T1000 (cell line): ENCODE measurements at regions not wholly inside any gene's neighbourhood (a gene's known extent, or its start where the extent isn't known, plus 50 kb on each side); places are given as distances from the start of the nearest gene placed in this dataset.
A peak's percentile ranks its signal among the peaks of the same experiment; 100 is the strongest.

ENCODE experiments used
- DNase-seq: peaks from one replicate; lab custom pipeline; 2025; ENCODE audit warnings: mixed read lengths; lab: John Stamatoyannopoulos, UW

DNA sequence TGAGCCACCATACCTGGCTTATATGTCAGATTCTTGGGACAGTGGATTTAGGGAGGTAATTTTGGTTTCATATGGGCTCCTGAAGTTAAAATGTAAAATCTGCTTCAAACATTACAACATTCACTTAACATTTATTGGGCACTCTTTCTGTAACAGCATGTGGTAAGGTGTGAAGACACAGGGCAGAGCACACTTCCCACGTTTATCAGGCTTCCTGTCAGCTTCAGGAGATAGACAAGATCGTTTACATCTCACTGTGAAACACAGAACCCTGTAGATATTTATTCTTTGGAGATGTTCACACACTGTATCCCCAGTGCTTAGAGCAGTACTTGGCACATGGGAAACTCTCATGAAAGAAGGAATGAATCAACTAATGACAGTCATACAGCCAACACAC lies 426.0 kb upstream of the RARB start:
- no peak for DNase-seq

DNA sequence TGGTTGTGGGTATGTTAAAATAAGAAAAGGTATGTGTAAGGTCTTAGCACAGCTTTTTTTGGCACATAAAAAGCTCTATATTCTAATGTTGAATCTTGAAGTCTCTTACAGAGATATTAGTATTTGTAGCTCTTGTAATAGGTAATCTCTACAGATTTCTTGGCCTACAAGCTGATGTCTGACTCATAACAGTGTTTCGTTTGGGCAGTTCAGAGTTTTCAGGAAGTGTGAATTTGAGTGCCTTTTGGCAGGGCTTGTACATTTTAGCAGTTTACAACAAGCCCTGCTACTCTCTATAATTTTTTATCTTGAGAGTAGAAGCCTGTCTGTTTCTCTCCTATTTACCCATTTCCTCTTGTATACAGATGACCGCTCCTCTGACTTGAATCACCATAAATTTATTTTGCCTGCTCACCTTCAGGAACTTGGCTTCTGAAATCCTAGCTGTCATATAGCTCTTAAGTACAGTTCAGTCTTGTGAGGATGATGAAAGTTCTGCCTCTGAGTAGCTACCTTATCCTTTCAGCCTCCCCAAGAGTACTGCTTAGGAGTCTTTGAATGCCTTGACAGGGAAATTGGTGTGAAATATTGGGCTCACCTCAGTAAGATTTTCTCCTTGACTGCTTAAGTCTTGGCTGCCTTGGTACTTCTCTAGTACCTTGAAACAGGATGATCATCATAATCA lies 419.9 kb upstream of the RARB start:
- DNase-seq, result no peak

DNA sequence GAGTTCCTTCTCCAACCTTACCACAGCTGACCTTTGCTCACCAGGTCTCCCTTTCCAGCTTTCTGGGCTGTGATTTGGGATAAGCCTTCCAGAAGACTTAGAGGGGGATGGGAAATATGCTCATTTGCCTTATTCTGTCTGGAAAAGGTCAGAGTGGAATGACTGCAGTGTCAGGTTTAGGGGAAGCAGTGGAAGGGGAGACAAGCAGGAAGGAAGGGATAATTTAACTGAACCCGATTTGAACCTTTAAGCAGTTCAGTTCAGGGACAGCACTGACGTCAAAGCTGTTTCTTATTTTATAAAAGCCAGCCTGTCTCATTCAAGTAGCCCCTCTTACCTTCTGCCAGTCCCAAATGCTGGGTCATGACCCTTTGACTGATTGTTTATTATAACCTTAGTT lies 418.4 kb upstream of the RARB start:
- no peak for DNase-seq

DNA sequence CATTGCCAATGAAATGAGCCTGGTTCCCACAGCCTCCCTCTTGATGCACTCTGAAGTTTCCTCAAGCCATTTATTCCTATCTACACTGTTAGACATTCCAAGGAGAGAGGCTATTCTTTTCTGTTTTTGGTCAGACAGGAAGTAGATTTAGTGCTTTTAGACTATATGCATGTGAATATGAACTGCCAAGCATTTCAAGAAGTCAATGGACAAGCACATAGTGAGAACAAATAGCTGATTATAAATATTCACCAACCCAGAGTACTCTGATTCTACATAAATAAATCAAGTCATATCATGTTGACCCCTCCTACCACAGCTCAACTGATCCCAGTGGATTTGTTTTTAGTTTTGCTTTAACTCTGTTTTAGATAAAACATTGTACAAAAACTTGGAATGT lies 412.5 kb upstream of the RARB start:
- no peak for DNase-seq

DNA sequence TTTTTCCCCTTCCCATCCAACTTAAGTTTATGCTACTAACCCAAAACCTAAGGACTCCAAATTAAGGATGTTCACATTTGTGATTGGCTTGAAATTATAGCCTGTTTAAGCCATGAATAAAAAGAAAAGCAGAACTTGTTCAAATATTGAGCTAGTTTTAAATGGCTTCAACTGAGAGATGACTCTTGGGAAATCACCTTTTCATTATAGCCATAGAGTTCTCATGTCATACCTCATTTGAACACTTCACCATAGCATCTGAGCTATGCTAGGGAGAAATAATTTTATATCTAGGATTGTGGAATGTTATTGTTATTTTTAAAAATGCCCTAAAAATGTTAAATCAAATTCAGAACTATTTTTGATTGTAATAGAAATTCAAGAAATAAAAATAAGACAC lies 409.2 kb upstream of the RARB start:
- no peak for DNase-seq

DNA sequence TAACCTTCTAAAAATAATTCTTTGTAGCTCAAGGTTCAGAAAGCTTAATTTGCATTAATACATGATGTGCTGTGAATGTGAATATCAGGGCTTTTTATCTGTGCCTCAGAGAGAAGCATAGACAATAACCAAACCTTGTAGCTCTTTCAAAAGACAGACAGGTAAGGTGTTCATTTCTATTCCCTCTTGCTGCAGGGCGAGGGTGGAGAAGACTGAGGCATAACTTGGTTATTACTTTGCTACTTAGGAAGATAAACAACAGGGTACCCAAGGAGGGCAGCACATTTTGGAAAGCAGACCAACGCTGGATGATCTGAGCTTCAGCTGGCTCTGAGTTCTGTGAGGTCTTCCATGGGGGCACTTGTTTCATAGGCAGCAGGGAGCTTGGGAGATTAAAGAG lies 408.6 kb upstream of the RARB start:
- no peak for DNase-seq

DNA sequence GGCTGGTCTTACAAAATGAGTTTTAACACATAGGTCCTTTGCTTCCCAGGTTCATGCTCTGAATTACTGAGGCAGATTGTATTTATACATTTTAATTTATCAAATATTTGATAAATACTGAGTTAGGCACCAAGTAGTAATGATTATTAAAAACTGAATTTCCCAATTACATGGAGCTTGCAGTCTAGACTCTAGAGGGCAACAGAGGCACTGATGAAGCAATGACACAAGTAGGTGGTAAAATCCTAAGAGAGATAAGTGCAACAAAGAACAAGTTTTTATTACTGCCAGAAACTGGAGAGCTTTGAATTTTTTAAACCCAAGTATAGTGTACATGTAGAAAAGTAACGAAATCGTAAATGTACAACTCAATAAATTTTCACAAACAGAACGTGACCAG lies 406.2 kb upstream of the RARB start:
- DNase-seq, result no peak

DNA sequence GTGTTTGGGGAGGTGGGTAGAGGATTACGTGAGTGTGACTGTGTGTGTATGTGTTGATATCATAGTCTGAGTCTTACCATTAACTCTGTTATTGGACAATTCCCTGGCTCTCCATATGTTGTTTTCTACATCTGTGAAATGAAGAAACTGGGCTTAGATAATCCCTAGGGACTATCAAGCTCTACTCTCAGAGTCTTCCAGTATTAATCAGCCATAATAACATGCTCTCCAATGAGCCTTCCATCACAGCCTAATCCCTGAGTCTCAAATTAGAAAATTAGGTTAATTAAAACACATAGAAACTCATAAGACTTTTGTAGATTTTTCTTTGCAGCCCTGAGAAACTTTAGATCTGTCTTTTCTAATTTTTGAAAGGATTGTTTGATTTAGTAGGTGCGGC lies 404.2 kb upstream of the RARB start:
- no peak for DNase-seq

DNA sequence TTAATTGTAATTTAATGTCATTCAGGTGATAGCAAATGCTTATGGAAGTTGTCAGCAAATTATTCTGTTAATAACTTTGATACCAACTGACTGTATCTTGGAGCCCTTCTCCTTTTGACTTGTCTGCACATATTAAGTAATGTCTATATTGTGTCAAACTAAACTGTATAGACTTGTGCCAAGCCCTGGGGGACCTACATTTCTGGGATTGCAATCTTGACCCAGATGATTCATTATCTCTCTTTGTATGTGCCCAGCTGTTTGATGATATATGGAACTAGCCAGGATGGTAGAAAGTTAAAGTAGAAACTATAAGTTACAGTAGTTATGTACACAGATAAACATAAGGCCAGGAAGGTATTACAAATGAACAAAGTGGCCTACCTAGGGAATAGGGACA lies 402.8 kb upstream of the RARB start:
- peak; percentile 12 for DNase-seq

DNA sequence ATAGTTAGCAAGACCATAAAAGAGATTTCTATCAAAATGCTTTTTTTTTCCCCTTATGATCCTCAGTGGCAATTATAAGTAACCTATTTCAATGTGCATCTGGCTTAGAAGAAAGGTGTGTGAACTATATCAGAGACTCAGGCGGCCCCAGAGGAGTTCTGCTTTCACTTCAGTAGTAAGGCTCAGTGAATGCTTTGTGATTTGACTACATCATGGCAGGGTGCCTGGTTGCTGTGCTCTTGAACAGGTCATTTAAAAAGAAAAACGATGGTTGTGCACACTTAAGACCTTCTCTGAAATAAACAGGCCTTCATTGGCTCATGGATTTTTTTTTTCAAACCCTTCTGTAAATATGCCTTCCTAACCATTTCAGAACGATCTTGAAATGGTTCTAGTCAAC lies 400.4 kb upstream of the RARB start:
- DNase-seq, result no peak

DNA sequence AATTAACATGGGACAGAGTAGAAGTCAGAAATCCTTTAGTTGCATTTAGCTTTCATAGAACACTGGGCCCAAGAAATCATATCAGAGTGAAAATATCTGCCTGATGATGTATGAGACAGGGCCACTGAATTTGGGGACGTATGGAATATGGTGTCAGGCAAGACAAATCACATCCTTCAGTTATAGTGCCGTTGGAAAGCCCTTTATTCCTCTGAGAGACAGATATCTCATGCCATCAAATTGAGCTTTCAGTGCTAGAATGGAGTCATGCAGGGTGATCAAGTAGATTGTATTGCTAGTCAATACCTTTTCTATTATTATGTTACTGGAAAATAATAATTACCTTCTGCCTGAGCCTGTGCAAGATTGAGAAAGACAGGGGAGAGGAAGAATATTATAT lies 398.2 kb upstream of the RARB start:
- DNase-seq, result no peak

DNA sequence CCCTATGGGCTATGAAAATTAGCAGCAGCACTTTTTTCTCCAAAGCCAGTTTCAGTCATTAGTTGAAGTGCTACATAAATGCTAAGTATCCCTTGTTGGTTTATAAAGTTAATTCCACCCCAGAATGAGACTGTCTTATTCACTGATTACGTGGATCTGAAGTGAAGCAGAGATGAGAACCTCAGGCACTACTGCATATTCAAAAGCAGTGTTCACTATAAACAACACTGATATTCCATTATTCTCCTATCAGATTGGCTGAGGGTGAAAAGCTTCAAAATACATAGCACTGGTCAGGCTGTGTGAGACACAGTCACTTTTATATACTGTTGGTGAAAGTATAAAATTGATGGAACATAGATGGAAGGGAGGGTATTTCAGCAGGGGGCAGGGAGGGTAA lies 395.7 kb upstream of the RARB start:
- DNase-seq, result no peak

DNA sequence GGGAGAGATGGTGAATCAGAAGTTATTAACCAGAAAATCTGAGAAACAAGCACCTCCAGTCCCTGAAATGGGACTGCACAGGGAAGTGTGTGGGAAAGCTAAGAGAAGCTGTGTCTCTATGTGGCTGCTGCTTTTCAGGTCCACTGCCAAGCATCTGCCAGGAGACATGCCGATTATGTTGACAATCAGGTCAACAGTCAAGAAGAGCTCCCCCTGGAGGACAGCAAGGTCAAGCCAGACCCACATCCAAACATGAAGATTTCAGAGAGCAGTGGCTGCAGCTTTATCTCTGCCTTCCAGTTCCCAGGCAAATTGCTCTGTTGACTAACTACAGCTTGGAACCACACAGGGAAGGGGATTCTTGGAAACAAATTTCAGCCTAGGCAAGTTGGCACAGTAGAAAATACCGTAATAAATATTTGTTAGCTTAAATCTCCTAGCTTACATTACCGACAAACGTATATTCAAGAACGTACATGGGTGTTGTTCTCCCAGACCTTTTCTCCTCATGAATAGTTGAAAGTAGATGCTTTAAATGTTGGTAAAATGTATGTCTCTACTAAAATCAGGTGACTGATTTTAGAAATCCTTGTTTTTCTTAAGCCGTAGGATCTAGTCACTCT lies 394.5 kb upstream of the RARB start:
- DNase-seq, result no peak

DNA sequence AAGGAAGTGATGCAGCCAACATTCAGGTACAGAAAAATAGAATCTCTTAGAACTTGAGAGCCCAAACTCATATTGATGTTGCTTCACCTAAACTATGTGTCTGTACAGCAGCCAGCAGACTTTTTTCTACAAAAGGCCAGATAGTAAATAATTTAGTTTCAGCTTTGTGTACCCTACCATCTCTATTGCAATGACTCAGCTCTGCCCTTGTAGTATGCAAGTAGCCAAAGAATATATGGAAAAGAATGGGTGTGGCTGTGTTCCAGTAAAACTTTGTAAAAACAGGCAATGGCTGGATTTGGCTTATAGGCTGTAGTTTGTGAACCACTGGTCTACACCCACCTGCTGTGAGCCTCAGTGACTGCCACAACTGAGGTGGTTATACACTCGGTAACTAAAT lies 392.5 kb upstream of the RARB start:
- DNase-seq, result no peak

DNA sequence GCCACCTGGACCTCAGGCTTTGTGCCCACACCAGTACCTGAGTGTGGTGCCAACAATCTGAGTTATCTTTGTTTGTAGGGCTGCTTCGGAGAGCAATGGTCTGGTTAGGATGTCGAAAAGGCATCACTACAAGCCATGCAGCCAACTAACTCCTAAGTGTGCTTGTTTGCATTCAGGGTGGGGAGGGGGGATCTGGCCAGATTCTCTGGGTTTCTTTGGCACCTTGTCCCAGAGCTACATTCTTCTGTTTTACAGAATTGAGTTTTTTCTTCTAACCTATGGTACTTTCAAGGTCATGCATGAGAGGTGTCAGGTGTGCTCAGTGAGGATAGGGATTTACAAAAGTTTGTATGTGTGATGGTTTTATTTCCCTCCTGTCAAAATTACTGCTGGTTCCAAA lies 391.4 kb upstream of the RARB start:
- DNase-seq, result no peak

DNA sequence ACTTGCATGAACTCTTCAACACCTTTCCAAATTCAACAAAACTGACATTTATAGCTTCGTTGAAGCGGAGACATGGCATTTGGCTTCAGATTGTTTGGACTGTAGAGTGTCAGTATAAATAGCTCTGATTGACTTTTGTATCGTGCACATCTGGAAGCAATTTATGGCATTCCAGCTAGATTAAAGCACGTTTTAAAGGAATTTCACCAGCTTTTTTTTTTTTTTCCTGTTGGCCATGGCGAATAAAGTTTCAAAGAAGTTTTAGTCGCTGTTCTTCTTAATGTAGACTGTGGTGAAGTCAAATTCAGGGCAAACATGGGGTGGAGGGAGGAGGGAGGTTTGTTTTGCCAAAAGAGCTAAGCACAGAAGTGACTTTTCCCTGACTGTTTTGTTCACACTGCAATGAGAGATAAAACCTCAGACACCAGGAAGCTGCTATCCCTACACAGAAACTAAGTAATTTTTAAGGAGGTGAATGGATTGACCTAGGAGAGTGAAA lies 391.0 kb upstream of the RARB start:
- DNase-seq, result no peak

DNA sequence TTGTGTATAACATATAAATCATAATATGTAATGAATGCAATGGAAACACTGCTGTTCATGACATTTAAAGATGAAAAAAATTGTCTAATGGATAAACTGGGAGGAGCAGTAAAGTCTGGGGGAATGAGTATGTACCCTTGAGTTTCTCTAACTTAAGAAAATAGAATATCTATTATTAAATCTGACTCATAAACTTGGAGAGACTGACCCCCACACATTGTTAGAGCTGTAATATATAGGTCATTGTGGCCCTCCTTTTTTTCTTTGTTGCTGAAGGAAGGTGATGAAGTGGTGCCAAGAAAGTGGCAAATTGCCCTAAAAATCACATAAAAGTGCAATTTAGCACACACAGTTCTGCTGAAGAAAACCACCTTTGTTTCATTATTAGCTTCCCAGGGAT lies 389.8 kb upstream of the RARB start:
- DNase-seq, result no peak

DNA sequence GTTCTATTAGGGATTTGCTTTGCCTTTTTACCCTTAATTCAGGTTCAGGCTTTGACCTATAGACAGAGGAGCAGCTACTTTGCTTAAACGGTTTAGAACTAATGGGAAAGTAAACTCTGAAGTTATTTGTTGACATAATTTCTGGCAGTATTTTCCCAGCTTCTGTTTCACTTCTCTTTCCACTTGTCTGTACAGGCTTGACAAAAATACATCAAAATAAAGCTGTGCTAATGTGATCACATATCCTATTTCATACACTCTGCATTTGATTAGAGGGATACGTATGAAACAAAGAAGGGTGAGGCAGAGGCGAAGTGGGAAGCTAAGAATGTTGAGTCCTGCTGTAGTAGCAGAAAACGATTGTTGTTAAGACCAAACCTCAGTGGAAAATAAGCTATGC lies 389.1 kb upstream of the RARB start:
- DNase-seq, result no peak

DNA sequence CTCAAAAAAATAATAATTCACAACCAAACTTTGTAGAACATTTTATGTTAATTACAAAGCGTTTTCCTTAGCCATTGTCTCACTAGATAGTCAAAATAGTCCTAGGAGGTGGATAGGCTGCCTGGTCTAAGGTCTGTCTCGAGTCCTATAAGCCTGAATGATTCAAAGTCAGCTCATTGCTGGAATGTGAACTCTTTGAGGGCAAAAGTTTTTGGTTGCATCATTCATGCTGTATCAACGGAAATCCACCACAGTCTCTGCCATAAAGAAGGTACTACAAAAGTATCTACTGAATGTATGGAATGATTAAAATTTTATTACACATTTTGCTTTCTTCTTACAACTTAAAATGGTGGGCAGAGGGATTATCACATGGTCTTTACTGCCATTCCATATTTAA lies 387.3 kb upstream of the RARB start:
- no peak for DNase-seq

DNA sequence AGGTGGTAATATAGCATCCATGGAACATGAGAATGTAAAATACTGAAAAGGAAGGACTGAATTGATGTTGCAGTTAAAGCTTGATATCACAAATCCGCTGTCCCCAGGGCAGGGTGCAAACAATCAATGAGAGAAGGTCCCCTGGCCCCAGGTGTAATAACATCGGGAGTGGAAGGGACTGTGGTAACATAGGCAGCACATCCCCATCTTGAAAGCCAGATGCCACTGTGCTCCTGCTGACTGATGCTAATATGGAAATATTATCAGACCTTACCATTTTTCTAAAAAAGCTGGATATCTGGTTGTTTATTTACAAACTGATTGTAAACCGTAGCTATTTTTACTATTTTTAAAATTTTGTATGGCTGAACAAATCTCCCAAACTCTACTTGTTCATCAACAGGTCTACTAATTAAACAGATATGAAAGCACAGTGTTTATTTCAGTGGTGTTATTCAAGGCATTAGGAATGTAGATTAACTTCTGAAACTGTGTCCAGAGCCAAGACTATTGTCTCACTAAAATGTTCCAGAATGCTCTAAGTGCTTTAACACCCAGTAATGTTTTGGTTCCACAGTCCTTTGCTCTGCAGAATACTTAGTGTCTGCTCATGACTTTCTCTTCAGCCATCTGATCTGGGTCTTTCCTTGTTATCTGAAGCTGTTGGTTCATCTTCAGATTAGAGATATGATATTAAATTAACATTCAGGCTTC lies 386.0 kb upstream of the RARB start:
- no peak for DNase-seq

DNA sequence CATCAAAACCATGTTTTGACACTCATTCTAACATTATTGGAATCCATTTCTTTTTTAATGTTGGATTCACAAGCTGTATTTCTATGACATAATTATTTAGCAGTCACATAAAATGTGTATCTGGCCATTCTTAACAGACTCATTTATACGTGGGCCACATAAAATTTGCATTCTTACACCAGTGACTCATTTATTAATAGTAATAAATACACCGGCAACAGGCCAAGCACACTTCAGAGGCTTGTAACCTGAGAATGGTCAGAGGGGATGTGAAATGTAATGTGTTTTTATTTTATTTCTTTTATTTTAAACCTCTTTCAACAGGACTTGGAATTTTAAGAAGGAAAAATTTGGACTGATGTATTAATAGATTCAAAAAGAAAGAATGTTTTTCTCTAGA lies 384.9 kb upstream of the RARB start:
- DNase-seq, result no peak

DNA sequence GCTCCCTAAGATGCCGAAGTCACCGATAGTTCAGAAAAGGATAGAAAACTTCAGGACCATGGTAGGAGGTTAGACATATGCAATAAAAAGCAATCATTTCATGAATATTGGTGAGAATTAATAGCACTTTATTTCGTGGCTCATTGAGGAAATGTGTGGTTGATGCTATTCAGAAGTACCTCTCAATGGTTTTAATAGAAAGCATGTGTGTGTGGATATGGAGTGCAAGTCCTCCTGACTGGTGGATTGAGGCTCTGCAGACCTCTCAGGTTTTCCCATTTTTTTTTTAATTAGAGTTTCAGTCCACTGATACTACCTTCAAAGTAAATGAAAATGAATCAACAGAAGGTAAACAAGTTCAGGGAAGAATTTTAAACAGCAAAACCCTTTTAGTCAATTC lies 384.3 kb upstream of the RARB start:
- no peak for DNase-seq
